Neural cell (in vitro differentiated cells): ENCODE measurements at regions not wholly inside any gene's neighbourhood (a gene's known extent, or its start where the extent isn't known, plus 50 kb on each side); places are given as distances from the start of the nearest gene placed in this dataset.

ENCODE experiments used
- EP300 ChIP-seq: fragments of 450-650 bp; conservative IDR thresholded peaks from 2 replicates; pipeline ENCODE4 v1.6.1; 2014; ENCODE audit warnings: antibody characterized with exemption, mild to moderate bottlenecking, moderate library complexity; ENCODE audit not compliant: poor library complexity, severe bottlenecking
- EZH2 ChIP-seq: fragments of 200-600, 300-800 bp; shearing (Covaris generic), sonication (generic); IDR thresholded peaks from 2 replicates; pipeline ENCODE4 v1.6.1; 2014; ENCODE audit warnings: antibody characterized with exemption, low read length, borderline replicate concordance, mild to moderate bottlenecking; ENCODE audit not compliant: insufficient read depth, poor library complexity, severe bottlenecking
- REST ChIP-seq: IDR thresholded peaks from 2 replicates; pipeline ENCODE4 v1.6.1; 2012; ENCODE audit warnings: borderline replicate concordance
- SMC3 ChIP-seq: fragments of 450-650 bp; conservative IDR thresholded peaks from 2 replicates; pipeline ENCODE4 v1.6.1; 2014; ENCODE audit warnings: antibody characterized with exemption, mild to moderate bottlenecking, moderate library complexity; ENCODE audit not compliant: poor library complexity
- TF ChIP-seq, protein P1 (sequence below): fragments of 450-650 bp; IDR thresholded peaks from 2 replicates; pipeline ENCODE4 v1.5.1; 2014; ENCODE audit warnings: antibody characterized with exemption, mild to moderate bottlenecking, moderate library complexity; ENCODE audit not compliant: poor library complexity, severe bottlenecking

DNA sequence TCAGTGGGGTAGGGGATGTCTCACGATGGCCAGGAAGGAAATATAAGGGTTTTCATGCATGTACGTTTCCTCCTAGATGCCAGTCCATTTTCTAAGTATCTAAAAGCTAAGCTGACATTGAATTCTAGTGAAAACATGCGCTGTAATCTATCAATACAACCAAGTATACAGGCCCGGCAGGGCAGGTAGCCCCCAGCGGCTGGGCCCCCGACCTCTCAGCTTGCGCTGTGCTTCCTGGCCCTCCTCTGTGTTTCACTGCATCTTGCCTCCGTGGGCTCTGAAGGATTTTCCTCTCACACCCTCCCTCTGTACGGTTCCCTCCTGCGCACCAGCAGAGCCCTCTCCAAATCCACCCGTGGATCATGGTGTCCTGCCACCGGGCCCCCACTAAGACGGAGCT, 524.8 kb downstream of the ZNF516 start:
- TF ChIP-seq, protein P1, sequence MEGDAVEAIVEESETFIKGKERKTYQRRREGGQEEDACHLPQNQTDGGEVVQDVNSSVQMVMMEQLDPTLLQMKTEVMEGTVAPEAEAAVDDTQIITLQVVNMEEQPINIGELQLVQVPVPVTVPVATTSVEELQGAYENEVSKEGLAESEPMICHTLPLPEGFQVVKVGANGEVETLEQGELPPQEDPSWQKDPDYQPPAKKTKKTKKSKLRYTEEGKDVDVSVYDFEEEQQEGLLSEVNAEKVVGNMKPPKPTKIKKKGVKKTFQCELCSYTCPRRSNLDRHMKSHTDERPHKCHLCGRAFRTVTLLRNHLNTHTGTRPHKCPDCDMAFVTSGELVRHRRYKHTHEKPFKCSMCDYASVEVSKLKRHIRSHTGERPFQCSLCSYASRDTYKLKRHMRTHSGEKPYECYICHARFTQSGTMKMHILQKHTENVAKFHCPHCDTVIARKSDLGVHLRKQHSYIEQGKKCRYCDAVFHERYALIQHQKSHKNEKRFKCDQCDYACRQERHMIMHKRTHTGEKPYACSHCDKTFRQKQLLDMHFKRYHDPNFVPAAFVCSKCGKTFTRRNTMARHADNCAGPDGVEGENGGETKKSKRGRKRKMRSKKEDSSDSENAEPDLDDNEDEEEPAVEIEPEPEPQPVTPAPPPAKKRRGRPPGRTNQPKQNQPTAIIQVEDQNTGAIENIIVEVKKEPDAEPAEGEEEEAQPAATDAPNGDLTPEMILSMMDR, result no peak
- no peak for TF ChIP-seq REST
- TF ChIP-seq EP300, result no peak
- TF ChIP-seq SMC3, result no peak
- no peak for TF ChIP-seq EZH2
